GM18507 (cell line): ENCODE measurements at regions not wholly inside any gene's neighbourhood (a gene's known extent, or its start where the extent isn't known, plus 50 kb on each side); places are given as distances from the start of the nearest gene placed in this dataset.

Experiments used
- DNase-seq: peaks from one replicate; pipeline ENCODE4 v3.0.0; 2011; ENCODE audit warnings: low read depth; ENCODE audit not compliant: insufficient read length; ENCODE audit errors: extremely low spot score
- FAIRE-seq: peaks from 2 replicates; lab custom pipeline; 2011; peaks lifted over from hg19 to GRCh38; lab: Jason Lieb, UNC

GRCh38 chr2:2848198-2848597, 517.1 kb upstream of the MYT1L start:
- FAIRE-seq, result no peak
- no peak for DNase-seq

- FAIRE-seq, result no peak
- no peak for DNase-seq
These were observed 516.2 kb upstream of the MYT1L start for GRCh38 chr2:2847209-2847676.

DNA sequence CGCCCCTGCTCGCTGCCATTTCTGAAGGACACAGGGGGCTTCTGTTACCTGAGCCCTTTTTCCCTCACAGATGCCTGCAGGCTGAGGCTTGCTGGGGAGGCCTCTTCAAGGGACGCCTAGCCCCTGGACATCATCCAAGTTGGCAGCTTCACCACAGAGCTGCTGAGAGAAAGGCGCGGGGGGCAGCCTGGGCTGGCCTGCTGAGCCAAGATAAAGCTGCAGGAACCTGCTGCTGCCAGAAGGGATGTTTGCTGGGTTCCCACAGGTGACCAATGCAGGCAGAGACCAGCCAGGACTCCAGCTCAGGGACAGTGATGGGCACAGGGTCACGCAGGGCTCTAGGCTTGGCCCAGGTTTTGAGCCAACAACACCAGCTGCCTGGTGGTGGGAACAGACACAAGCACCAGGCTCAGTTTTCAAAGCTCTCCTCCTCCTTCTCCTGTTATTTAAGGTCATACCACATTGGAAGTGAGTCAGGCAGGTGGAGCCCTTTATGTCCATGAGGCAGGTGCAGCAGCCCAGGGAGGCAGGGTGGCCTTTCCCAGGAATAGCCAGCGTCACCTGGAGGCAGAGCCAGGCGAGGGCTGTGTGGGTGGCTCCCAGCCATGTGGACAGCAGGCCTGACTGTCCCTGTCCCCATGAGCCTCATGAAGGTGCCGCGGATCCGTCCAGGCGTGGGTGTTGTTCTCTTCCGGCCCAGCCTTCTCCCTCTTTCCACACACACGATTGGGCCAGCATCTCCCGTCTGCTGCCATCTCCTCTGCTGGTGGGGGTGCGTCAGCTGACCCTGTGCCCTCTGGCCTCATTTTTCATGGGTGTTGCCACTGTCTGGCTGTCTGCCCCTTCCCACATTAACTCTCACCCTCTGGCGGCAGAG, 515.5 kb upstream of the MYT1L start:
- DNase-seq (no peak), FAIRE-seq (no peak)

DNA sequence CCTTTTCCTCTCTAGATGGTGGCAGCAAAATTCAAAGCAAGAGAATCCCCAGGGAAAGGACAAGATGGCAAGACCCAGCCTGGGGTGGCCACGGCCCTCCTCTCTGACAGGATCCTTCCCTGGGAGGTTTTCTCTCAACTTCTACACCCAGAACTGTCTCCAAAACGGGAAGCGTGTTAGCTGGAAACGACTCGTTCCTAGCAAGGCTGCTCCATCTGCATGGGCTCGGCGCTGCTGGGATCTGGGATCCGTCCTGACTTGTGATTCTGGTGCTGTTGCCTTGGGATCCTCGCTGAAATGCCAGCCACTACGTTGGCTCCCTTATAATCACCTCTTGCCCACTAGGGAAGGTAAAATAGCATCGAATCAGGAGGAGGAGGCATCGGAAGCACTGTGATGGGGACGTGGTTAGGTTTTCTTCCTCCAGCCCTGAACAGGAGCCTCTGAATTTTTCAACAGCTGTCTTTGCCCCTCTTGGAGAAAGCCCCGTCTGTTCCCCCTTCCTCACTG, 514.8 kb upstream of the MYT1L start:
- no peak for DNase-seq
- no peak for FAIRE-seq

- FAIRE-seq (no peak), DNase-seq (no peak)
These were observed 514.2 kb upstream of the MYT1L start for GRCh38 chr2:2845267-2845666.

GRCh38 chr2:2843969-2844548, 513.0 kb upstream of the MYT1L start:
- FAIRE-seq (no peak), DNase-seq (no peak)

DNA sequence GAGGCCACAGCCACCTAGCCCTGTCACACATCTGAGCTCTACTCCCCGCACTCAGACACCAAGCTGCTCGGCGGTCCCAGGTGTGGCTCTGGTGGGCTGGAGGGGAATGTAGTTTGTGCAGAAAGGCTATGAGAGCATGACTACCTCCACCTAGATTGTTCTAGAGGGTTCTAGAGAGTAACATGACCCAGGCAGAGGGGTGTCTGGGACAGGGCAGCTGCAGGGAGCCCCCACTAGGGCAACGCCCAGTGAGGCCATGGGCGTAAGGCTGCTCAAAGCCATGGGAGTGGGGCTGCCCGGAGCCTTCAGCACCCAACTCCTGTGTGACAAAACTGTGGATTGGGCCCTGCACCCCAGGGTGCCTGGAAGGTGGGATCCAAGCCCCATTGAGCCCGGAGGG, 511.4 kb upstream of the MYT1L start:
- FAIRE-seq (no peak), DNase-seq (no peak)

DNA sequence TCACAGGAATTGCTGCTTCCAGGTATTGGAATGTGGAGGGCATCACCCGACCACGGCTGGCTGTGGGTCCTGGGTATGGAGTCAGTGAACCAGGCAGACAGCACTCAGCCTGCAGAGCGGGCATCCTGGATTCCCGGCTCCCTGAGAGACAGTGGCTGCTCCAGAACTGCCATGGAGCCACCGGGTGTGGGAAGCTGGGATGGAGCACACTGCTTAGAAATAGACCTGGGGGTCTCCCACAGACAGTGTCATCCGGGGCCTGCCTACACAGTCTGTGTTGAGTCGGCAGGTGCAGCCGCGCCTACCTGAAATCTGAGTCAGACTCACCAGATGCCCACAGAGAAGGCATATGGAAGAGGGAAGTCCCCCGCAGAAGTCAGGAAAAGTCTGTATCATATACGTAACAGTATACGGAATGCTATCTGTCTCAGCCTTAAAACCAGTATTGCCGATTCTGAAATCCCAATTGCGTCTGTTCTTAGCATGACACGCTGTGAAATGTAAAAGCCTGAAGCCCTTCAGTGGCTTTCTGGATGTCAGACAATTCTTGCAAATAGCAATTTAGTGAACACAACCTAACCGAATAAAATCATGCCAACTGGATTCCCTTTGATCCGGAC, 509.7 kb upstream of the MYT1L start:
- DNase-seq, result no peak
- FAIRE-seq, result no peak

DNA sequence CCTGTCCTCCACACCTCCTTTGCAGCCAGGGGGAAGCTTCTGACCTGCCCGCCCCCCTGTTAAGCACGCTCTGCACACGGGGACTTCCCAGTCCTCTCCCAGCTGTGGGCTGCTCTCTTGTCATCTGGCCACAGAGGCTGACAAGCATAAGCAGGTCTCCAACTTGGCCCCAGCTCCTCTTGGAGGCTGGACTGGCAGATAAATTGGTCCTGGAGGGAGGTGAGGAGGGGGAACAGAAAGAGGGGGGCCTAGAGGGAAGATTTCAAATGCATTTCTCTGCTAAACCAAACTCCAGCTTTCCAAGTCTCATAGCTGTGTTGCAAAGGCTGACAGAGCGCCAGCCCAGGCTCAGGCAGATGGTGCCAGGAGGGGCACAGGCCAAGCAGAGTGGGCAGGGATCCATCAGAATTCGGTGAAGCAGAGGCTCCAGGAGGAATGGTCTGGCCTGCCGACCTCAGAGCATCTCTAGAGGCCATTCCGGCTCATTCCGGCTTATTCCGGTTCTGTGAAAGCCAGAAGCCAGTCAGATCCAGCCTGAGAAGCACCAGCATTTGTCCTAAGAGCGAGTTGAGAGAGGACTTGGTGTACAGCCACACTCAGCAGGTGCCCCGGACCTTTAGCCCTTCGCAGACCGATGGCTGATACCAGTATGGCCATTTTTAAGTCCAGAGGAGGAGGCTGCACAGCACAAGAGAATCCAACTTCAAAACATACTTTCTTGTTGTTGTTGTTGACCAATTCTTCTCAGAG, 508.9 kb upstream of the MYT1L start:
- no peak for DNase-seq
- FAIRE-seq, result no peak

GRCh38 chr2:2839393-2839781, 508.3 kb upstream of the MYT1L start:
- FAIRE-seq, result no peak
- DNase-seq, result no peak

- no peak for DNase-seq
- FAIRE-seq, result no peak
These were observed 507.4 kb upstream of the MYT1L start for GRCh38 chr2:2838548-2838845.

GRCh38 chr2:2837746-2838547, 506.9 kb upstream of the MYT1L start:
- FAIRE-seq, result no peak
- DNase-seq, result no peak

DNA sequence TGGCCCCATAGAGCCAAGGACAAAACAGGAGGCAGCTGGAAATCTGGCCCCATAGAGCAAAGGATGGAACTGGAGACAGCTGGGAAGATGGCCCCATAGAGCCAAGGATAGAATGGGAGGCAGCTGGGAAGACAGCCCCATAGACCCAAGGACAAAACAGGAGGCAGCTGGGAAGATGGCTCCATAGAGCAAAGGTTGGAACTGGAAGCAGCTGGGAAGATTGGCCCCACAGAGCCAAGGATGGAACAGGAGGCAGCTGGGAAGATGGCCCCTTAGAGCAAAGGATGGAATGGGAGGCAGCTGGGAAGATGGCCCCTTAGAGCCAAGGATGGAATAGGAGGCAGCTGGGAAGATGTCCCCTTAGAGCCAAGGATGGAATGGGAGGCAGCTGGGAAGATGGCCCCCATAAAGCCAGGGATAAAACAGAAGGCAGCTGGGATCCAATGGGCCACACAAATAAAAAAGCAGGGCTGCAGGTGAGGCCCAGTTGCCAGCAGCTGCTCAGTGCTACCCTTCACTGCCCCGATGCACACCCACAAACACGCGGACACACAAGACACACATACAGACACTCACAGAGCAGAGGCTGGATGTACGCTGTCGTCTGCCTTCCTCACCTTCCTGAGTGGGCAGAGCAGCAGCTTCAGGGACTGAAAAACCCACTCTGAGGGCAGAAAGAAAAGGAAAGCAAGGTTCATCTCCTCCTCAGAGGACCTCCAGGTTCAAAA, 505.4 kb upstream of the MYT1L start:
- FAIRE-seq (no peak), DNase-seq (no peak)

- FAIRE-seq, result no peak
- DNase-seq, result no peak
These were observed 503.6 kb upstream of the MYT1L start for GRCh38 chr2:2834516-2835254.

- DNase-seq, result no peak
- FAIRE-seq, result no peak
These were observed 503.0 kb upstream of the MYT1L start for GRCh38 chr2:2834105-2834504.

GRCh38 chr2:2832657-2833056, 501.6 kb upstream of the MYT1L start:
- DNase-seq (no peak), FAIRE-seq (no peak)

GRCh38 chr2:2831633-2832032, 500.6 kb upstream of the MYT1L start:
- DNase-seq, result no peak
- FAIRE-seq, result no peak

DNA sequence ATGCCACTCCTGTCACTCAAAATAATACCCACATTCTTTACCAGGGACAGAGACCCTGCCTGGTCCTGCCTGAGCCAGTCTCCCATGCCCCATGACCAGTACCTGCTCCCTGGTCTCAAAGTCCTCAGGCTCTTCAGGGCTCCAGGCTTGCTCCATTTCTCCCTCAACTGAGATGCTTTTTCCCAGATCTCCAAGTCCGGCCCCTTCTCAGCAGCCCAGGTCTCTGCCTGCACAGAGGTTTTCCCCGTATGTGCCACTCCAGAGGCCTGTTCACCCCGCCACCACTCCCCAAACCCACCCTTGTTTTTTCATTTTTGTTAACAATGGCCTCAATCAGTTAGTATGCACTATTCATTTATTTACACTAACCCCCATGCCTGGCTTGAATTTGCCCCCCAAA, 499.5 kb upstream of the MYT1L start:
- no peak for DNase-seq
- FAIRE-seq, result no peak
